DND-41 (cell line): ENCODE measurements at regions not wholly inside any gene's neighbourhood (a gene's known extent, or its start where the extent isn't known, plus 50 kb on each side); places are given as distances from the start of the nearest gene placed in this dataset.

Experiments used
- ATAC-seq: fragments of 200-7000 bp; cut with Tn5 transposase; 3 replicates; pipeline ENCODE4 v1.9.1; 2021; ENCODE audit warnings: low read depth; ENCODE audit not compliant: insufficient read depth
- DNase-seq: peaks from one replicate; pipeline ENCODE4 v3.0.0-alpha.2; 2020
- H2AFZ ChIP-seq: 2 replicates; pipeline ENCODE4 v1.6.0; 2012; ENCODE audit warnings: low read depth, low read length
- H3K27ac ChIP-seq: 2 replicates; pipeline ENCODE4 v1.5.1; 2012; ENCODE audit warnings: low read length, inconsistent platforms
- H3K27me3 ChIP-seq: fragments of 200-600 bp; sonication (generic); 2 replicates; pipeline ENCODE4 v1.6.0; 2012; ENCODE audit warnings: low read length, mild to moderate bottlenecking, inconsistent platforms; ENCODE audit not compliant: insufficient read depth, poor library complexity
- H3K36me3 ChIP-seq: 2 replicates; pipeline ENCODE4 v1.5.1; 2012; ENCODE audit warnings: low read length, inconsistent platforms; ENCODE audit not compliant: insufficient read depth
- H3K4me1 ChIP-seq: 2 replicates; pipeline ENCODE4 v1.5.1; 2012; ENCODE audit warnings: mild to moderate bottlenecking, low read length; ENCODE audit not compliant: insufficient read depth
- H3K4me2 ChIP-seq: 2 replicates; pipeline ENCODE4 v1.6.0; 2012; ENCODE audit warnings: mild to moderate bottlenecking, moderate library complexity, low read length, inconsistent platforms; ENCODE audit not compliant: insufficient read depth
- H3K4me3 ChIP-seq, 2 experiments: fragments of 200-600 bp in 1 of 2; shearing (Covaris generic) in 1 of 2; 2 replicates each; pipeline ENCODE4 v1.5.1; 2012 to 2016; ENCODE audit warnings: inconsistent platforms in 2 of 2, low read length in 2 of 2, mild to moderate bottlenecking in 2 of 2, low read depth in 1 of 2, moderate library complexity in 1 of 2
- H3K79me2 ChIP-seq: 2 replicates; pipeline ENCODE4 v1.6.0; 2012; ENCODE audit warnings: low read length, inconsistent platforms; ENCODE audit not compliant: insufficient read depth
- H3K9ac ChIP-seq: 2 replicates; pipeline ENCODE4 v1.6.0; 2012; ENCODE audit warnings: low read depth, mild to moderate bottlenecking, inconsistent platforms, low read length, moderate library complexity
- H3K9me3 ChIP-seq: 2 replicates; pipeline ENCODE4 v1.5.1; 2012; ENCODE audit warnings: low read length, moderate library complexity, mild to moderate bottlenecking, inconsistent platforms; ENCODE audit not compliant: insufficient read depth, severe bottlenecking
- H4K20me1 ChIP-seq: 2 replicates; pipeline ENCODE4 v1.6.0; 2012; ENCODE audit warnings: low read length; ENCODE audit not compliant: insufficient read depth
- EZH2 ChIP-seq: IDR thresholded peaks from 3 replicates; pipeline ENCODE4 v1.6.1; 2012; ENCODE audit warnings: borderline replicate concordance, low read depth, mild to moderate bottlenecking, moderate library complexity, low read length, inconsistent platforms; ENCODE audit not compliant: severe bottlenecking
- TF ChIP-seq, protein P1 (sequence below): IDR thresholded peaks from 2 replicates; pipeline ENCODE4 v1.5.1; 2012; ENCODE audit warnings: borderline replicate concordance, low read length, moderate library complexity, mild to moderate bottlenecking; ENCODE audit not compliant: poor library complexity, severe bottlenecking; ENCODE audit errors: extremely low read depth

DNA sequence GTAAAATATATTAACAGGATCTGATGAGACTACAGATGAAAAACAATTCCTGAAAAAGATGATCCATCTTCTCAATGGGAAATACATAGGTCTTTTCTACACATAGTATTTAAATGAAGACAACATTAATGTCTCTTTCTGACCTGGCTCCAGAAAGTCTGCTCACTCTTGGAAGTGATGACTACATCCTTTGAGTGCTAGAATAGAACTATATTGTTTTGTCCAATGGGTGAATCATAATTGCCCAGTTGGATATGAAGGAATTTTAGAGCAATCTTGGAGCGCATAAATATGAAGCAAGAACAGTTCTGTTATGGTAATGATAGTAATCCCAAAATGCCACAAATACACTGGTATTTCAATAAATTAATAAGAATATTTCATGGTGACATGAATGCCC lies 322.1 kb downstream of the DEPDC1B start:
- Histone ChIP-seq H3K27me3 (no peaks in the 10 kb centered on the region), H3K9ac (no peak overlapping the region), H3K36me3 (no peaks in the 10 kb centered on the region), H3K27ac (no peak overlapping the region), H2AFZ (no peak overlapping the region), H3K79me2 (no peaks in the 10 kb centered on the region), H3K9me3 (no peaks in the 10 kb centered on the region), H3K4me2 (no peak overlapping the region), H3K4me1 (no peaks in the 10 kb centered on the region), H4K20me1 (no peaks in the 10 kb centered on the region), H3K4me3 (no peak overlapping the region)
- DNase-seq (no peak), ATAC-seq (no peak)
- TF ChIP-seq, protein P1, sequence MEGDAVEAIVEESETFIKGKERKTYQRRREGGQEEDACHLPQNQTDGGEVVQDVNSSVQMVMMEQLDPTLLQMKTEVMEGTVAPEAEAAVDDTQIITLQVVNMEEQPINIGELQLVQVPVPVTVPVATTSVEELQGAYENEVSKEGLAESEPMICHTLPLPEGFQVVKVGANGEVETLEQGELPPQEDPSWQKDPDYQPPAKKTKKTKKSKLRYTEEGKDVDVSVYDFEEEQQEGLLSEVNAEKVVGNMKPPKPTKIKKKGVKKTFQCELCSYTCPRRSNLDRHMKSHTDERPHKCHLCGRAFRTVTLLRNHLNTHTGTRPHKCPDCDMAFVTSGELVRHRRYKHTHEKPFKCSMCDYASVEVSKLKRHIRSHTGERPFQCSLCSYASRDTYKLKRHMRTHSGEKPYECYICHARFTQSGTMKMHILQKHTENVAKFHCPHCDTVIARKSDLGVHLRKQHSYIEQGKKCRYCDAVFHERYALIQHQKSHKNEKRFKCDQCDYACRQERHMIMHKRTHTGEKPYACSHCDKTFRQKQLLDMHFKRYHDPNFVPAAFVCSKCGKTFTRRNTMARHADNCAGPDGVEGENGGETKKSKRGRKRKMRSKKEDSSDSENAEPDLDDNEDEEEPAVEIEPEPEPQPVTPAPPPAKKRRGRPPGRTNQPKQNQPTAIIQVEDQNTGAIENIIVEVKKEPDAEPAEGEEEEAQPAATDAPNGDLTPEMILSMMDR, result no peak
- TF ChIP-seq EZH2, result no peak

DNA sequence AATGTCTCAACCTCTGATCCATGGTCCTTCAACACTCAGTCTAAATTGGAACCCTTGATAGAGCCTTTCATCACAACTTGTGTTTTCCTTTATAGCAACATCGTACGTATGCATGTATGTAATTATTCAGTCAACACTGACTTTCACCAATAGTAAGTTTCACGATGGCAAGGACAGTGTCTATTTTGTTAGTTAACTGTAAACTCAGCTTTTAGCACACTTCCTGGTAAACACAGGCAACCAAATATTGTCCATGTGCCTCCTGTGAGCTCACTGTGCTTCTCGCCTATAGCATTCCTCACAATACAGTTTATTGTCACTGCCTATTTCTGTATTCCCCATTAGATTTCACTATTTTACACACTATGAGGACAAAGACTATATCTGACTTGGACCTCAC lies 323.1 kb downstream of the DEPDC1B start:
- no peak overlapping the region for H3K4me3 ChIP-seq
- no peaks in the 10 kb centered on the region for H3K4me1 ChIP-seq
- no peaks in the 10 kb centered on the region for H3K36me3 ChIP-seq
- no peak for DNase-seq
- H3K9ac ChIP-seq, result no peak overlapping the region
- no peak for ATAC-seq
- no peak for TF ChIP-seq EZH2
- TF ChIP-seq, protein P1, result no peak
- no peaks in the 10 kb centered on the region for H3K27me3 ChIP-seq
- no peaks in the 10 kb centered on the region for H4K20me1 ChIP-seq
- H3K27ac ChIP-seq, result no peak overlapping the region
- H3K9me3 ChIP-seq, result no peaks in the 10 kb centered on the region
- no peak overlapping the region for H3K4me2 ChIP-seq
- no peaks in the 10 kb centered on the region for H3K79me2 ChIP-seq
- H2AFZ ChIP-seq, result no peak overlapping the region

DNA sequence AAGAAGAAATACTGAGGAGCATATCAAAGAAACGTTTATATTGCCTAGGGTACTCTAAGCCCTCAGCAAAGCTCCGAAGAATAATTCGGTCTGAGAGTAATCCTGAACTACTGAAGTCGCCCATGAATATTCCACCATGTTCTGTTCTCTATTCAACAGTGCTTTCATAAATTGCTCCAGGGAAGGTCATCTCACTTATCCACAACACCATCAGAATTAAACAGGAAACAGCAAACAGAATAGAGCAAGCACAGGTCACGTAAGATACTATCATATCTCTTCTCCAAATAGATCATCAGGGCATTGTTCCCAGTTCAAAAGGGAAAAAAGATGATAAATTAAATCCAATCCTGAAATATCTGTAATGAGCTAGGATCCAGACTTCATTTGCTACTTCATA lies 325.6 kb downstream of the DEPDC1B start:
- H3K79me2 ChIP-seq, result no peaks in the 10 kb centered on the region
- no peaks in the 10 kb centered on the region for H3K27me3 ChIP-seq
- H3K27ac ChIP-seq, result no peak overlapping the region
- no peaks in the 10 kb centered on the region for H4K20me1 ChIP-seq
- H3K9me3 ChIP-seq, result no peaks in the 10 kb centered on the region
- no peak for ATAC-seq
- DNase-seq, result no peak
- H3K4me2 ChIP-seq, result no peak overlapping the region
- no peaks in the 10 kb centered on the region for H3K4me1 ChIP-seq
- TF ChIP-seq, protein P1, result no peak
- no peak for TF ChIP-seq EZH2
- no peaks in the 10 kb centered on the region for H3K36me3 ChIP-seq
- no peak overlapping the region for H3K9ac ChIP-seq
- no peak overlapping the region for H3K4me3 ChIP-seq
- no peak overlapping the region for H2AFZ ChIP-seq

DNA sequence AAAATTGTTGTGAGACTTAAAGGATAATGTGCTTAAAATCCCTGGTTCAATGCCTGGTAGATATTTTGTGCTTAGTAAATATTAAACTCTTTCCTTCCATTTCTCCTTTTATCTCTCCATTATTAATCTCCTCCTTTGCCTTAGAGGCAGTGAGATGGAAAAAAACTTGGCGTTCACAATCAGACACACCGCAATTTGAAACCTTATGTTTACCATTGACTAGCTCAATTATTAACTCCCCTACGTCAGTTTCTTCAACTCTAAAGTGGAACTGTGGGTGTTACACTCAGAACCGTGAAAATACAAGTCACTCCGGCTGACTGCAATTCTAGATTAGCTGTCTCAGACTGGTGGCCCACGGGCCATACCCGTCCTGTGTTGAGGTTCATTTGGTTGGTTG lies 327.2 kb downstream of the DEPDC1B start:
- Histone ChIP-seq H4K20me1 (no peaks in the 10 kb centered on the region), H2AFZ (no peak overlapping the region), H3K27ac (no peak overlapping the region), H3K4me3 (no peak overlapping the region), H3K27me3 (no peaks in the 10 kb centered on the region), H3K36me3 (no peaks in the 10 kb centered on the region), H3K79me2 (no peaks in the 10 kb centered on the region), H3K4me2 (no peak overlapping the region), H3K9me3 (no peaks in the 10 kb centered on the region), H3K4me1 (no peaks in the 10 kb centered on the region), H3K9ac (no peak overlapping the region)
- TF ChIP-seq, protein P1, result no peak
- no peak for TF ChIP-seq EZH2
- no peak for ATAC-seq
- no peak for DNase-seq
